ENCODE measurements at regions not wholly inside any gene's neighbourhood (a gene's known extent, or its start where the extent isn't known, plus 50 kb on each side); places are given as distances from the start of the nearest gene placed in this dataset.

DNA sequence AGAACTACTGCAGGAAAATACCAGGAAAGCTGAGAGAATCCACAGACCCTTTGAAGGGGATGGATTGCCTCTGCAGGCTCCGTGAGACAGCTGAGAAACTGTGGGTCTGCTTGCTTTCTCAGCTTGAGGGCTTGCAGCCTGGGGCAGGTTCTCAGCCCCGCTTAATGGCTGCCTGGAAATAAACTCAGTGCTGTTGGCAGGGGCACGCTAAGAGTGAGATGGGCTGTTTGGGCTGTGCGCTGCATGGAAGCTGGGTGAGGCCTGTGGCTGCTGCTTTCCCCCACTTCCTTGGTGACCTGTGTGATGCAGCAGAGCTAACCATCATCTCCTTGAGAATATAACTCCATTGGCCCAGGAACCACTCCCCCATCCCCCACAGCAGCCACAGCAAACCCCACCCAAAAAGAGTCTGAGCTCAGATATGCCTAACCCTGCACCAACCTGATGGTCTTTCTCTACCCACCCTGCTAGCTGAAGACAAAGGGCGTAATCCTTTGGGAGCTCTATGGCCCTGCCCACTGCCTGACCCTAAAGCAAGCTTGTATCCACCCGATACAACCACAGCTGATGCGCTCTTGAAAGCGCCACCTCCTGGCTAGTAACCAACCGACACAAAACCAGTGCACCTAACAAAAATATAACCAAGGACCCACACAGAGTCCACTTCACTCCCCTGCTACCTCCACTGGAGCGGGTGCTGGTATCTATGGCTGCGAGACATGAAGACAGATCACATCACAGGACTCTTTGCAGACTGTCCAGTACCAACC, 800.6 kb upstream of the MAP3K7 start:
- DNase-seq (ENCODE audit: low read depth in 3 of 3), result no peak

DNA sequence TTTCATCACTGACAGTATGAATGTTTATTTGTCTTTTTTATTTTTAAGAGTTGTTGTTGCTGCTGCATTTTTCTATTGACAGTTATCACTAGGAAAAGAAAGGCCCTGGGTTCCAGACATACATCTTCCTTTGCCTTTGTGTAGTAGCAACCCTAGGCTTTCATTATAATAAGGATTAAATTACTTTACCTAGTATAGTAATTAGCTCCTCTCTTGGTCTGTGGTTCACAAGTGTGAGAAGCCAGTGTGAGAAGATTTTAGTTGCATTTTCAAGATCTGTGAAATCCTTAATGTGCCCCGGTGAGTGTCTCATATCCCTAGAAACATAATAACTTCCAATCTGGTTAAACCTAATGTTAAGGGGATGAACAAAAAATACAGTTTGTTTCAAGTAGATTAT, 799.3 kb upstream of the MAP3K7 start:
- DNase-seq (ENCODE audit: low read depth in 3 of 3), result no peak

DNA sequence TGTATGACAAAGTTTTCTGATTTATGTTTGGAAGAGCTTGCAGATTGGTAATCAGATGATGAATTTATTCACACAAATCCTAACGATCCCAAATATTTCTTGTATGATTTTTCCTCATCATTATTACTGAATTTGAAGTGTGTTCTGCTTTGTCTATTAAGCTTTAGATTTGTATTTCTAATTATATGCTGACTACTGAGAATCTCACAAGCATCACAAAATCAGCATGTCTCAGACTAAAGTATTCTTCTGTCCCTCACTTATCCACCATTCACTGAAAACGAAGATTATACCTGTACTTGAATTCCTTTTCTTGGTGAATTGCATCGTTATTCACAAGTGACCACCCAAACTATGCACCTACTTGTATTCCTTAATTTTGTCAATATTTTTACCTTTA, 796.3 kb upstream of the MAP3K7 start:
- DNase-seq (ENCODE audit: low read depth in 3 of 3), result no peak

DNA sequence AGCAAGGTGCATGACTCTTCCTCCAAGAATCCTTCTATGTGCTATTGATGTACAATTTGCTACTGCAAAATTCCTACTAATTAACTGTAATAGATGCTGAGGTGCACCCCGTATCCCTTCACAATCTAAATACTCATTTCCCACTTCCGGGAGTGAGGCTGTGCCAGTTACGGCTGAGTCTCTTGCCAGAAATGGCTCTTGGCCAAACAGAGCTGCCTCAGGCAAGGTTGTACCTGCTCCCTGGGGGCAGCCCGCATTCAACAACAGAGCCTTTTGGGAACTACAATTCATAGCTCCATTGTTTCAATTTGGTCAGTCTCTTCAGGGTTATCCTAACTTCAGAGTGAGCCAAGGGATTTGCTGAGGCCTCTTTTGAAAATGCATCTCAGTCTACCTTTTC, 789.8 kb upstream of the MAP3K7 start:
- DNase-seq (ENCODE audit: low read depth in 3 of 3), result no peak

DNA sequence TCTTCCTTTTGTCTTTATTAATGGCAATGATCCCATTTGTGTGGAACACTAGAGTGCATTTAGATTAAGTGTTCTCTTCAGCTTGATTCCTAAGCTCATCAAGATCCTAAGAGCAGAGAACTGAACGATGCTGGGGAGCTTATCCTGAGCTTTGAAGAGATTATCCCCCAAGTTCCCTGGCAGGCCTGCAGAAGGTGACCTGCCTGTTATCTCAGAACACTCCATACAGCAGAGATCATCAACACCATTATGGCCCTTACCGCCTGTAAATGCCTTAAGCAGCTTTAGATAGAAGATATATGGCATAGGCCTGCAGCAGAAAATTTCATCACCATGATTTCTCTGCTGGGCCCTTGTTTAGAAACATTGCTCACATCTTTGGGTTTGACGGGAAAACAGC, 779.9 kb upstream of the MAP3K7 start:
- no peak for DNase-seq (ENCODE audit: low read depth in 3 of 3)

DNA sequence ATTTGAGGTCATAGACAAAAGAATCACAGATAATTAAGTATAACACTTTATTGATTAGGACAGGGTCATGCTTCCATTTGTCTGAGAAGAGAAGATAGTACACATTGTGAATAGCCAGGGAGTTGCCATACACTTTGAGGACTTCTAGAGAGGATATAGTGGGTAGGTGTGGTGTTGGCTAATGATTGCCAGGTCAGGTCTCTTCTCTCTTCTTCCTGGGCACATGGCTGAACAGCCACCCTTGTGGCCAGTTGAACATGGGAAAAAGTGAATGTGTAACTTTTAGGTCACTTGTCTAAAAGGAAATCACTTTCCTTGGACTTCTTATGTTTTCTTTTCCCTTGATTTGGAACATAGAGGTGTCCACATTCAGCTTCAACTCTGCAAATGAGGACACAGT, 772.1 kb upstream of the MAP3K7 start:
- DNase-seq (ENCODE audit: low read depth in 3 of 3), result no peak

DNA sequence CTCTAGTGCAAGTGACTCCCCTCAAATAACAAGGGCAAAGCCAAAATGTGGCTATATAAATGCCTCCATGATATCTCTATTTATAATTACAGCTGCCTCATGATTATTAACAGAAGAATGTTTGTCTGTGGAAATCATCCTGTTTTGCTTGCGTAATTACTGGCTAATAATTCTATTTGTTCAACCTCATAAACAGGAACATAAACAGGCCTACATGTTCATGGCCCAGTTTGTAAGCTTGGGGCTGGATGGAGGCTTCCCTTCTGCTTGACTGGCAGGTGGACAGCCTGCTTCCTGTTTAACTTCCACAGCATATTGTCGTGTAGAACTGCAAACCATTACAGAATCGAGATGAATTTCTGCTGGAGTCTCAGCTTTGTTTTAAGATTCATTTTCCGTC, 766.0 kb upstream of the MAP3K7 start:
- DNase-seq (ENCODE audit: low read depth in 3 of 3), result no peak

DNA sequence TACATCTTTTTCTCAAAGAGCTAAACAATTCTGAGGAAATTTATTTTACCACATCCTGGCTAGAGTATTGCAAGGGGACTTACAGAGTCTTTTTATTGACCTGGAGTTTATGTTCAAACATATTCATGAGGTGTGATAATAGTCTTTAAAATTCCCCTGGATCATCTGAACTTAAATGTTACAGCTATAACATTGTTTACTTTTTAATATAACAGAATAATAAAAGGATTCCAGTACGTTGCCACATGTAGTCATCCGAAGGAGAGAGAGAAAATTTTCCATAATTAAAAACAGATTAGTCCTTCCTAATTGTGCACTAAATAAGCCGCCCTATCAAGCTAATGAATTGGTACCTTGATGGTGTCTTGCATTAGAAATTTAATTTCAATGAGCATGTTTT, 765.4 kb upstream of the MAP3K7 start:
- DNase-seq (ENCODE audit: low read depth in 3 of 3), result no peak

DNA sequence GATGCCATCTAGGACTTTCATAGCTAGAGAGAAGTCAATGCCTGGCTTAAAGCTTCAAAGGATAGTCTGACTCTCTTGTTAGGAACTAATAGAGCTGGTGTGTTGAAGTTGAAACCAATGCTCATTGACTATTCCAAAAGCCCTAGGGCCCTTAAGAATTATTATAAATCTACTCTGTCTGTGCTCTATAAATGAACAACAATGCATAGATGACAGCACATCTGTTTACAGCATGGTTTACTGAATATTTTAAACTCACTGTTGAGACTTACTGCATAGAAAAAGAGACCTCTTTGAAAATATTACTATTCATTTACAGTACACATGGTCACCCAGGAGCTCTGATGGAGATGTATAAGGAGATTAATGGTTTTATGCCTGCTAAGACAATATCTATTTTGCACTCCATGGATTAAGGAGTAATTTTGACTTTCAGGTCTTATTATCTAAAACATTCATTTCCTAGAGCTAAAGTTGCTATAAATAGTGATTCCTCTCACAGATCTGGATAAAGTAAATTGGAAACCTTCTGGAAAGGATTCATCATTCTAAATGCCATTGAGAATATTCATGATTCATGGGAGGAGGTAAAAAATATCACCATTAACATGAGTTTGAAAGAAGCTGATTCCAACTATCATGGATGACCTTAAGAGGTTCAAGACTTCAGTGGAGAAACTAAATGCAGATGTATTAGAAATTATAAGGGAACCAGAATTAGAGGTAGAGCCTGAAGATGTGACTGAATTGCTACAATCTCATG, 763.5 kb upstream of the MAP3K7 start:
- no peak for DNase-seq (ENCODE audit: low read depth in 3 of 3)

DNA sequence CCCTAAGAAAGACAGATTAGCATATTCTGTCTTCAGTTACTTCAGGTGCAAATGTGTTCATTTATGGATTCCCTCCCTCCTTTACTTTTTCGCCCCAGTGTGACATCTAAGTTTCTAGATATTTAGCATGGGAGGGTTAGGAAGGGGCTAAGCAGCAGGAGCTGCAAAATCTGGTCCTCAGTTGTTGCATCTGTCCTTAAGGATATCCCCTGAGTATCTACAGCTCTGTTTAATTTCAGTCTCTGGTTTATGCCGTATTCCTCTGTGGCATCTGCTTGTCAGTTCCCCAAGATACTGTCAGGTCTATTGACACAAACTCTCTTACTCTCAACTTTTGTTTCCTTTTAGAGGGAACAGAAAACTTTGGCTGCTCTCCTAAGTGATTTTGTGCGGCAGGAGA, 754.6 kb upstream of the MAP3K7 start:
- DNase-seq (ENCODE audit: low read depth in 3 of 3), result no peak

DNA sequence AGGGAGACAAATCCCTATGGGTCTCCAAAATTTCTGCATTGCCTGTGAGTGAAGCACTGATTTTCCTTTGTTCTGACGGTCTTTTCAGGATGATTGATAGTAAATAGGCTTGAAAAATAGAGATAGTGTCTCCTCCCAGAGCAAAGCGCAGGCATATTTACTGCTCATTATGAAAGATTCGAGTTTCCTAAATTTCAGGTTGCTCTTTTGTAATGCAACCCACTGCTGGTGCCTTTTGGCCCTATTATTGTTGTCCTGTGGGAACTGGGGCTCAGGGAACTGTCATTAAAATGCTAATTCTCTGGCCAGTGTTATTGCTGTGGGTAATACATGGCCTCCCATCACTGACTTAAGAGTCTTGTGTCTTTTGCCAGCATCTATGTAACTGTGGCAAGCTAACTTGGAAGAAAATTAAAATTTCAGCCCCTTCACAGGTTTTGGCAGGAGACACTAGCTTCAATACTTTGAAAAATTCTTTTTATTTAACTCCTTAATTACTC, 754.1 kb upstream of the MAP3K7 start:
- DNase-seq (ENCODE audit: low read depth in 3 of 3), result no peak

DNA sequence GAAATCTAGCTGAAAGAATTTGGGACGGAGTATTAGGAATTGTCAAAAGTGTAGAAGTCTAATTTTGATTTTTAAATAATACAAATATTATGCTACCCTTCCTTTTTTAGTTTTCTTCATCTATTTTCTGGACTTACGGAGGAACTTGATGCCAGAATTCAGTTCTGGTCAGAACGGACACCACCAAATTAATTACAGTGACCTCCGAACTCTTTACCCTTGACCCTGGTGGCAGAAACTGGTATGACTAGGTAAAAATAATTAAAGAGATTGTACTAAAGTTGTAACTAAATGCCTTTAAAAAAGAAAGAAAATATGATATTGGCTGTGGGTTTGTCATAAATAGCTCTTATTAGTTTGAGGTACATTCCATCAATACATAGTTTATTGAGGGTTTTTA, 751.1 kb upstream of the MAP3K7 start:
- DNase-seq (ENCODE audit: low read depth in 3 of 3), result no peak

DNA sequence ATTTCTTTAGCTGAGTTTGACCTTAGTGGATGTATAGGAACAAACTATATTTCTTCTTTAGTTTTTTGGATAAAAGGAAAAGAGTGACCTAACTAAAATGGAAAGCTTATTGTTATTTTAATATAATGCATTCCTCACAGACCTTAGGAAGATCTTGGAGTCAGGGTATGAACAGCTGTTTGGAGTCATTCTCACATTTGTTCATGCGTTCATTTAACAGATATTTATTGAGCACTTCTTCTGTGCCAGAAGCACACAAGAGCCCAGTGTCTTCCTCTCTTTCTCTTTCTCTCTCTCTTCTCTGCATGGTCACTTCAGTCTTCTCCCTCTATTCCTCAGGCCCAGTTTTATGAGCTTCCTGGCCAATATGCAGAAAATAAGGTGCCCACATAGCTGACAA, 744.0 kb upstream of the MAP3K7 start:
- DNase-seq (ENCODE audit: low read depth in 3 of 3), result no peak

DNA sequence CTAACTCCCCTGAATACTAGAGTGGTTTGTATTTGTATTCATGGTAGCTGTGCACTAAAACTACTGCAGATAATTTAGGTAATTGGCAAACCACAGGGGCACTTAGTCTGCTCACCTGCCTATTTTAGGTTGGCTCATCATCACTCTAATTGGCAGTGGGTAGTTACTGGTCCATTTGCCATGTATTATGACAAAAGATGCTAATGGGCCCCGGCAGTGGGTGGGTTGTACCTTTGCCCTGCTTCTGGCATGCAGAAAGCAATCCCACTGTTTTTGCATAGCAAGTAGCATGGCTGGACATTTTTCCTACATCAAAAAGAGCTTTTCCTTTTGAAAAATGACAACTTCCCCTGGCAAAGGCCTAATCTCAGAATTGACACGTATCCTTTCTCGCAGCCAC, 741.4 kb upstream of the MAP3K7 start:
- DNase-seq (ENCODE audit: low read depth in 3 of 3), result no peak

DNA sequence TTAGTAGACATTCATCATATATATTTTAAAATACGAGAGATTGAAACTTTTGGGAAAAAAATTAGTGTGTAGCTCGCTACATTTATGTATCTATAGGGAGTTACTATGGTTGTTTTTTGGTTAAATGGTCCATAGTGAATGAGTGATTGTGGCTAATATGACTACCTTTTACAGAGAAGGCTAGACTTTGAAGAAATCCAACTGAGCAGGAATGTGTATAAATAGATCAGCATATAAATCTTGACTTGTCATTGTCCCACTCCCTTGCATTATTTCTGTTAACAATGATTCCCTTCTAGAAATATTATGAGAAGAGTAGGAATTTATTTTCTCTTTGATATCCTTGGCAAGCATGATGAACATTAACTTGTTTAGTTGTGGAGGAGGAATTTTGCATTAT, 737.8 kb upstream of the MAP3K7 start:
- no peak for DNase-seq (ENCODE audit: low read depth in 3 of 3)

DNA sequence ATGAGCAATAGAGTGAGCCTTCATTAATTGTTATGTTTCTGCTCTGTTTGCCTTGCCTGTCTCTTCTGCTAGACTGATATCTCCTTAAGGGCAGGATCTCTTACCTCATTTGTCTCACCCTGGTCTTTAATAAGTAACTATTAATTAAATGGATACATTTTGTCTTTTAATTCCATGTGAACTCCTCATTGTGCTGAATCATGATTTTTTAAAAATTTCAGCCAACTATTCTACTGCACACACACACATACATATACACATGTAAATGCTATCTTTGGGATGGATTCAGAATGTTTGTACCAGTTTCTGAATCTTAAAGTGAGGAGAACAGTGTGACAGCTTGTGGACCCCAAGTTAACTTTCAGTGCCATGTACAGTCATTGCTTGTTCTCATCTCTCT, 731.1 kb upstream of the MAP3K7 start:
- no peak for DNase-seq (ENCODE audit: low read depth in 3 of 3)

DNA sequence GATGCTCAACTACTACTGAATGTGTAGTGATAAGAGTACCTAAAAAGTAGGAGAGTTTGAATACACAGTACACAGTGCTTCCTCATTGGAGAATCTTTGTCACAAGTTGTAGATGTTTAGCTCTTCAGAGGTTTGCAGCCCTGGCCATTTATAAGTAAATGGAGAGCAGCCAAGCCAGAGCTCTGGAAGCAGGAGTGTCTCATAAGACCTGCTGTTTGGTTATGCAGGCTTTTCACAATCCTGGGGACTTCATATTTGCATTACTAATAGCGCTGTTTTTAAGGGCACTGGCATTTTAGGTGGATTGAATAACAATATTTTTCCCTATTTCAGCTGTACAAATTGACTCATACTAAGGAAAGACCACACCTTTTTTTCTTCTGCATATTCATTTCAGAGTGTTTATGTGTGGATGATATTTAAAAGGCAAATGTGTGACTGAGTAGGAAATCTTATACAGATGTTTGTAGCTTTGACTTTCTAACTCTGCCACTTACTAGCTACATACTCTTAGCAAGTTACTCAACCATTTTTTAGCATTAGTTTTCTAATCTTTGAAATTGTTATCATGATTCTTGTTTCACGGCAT, 730.5 kb upstream of the MAP3K7 start:
- DNase-seq (ENCODE audit: low read depth in 3 of 3), result no peak

DNA sequence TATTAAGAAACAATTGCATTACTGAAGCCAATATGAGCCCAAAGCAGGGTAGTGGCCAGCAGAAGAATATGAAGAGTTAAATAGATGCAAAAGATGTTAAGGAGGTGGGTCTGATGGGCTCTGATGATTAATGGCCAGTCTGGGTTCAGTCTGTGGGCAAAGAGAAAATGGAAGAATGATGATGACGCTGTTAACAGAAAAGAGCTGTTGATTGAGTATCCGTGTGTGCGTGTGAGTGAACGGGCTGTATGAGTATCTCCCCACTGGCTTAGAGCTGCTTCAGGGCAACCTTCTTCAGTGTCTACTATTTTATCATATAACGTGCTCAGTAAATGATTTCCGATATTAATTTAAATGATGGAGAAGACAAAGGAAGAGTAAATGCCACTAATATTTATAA, 723.3 kb upstream of the MAP3K7 start:
- no peak for DNase-seq (ENCODE audit: low read depth in 3 of 3)

DNA sequence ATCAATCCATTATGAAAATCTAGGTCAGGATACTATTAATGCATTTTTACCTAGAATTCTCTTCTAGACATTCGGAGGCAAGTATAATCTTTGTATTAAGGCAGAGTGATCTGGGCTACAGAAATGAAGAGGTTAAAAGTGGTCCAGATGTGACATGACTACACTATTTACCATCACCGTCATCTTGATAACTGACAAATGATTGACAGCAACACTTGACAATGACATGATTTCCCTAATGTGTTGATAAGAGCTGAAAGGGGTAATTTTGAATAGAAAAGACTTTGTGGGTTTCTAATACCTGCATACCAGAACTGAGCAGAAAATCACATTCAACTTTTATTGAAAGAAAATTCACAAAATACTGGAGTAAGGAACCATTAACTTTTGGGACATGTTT, 718.9 kb upstream of the MAP3K7 start:
- no peak for DNase-seq (ENCODE audit: low read depth in 3 of 3)

DNA sequence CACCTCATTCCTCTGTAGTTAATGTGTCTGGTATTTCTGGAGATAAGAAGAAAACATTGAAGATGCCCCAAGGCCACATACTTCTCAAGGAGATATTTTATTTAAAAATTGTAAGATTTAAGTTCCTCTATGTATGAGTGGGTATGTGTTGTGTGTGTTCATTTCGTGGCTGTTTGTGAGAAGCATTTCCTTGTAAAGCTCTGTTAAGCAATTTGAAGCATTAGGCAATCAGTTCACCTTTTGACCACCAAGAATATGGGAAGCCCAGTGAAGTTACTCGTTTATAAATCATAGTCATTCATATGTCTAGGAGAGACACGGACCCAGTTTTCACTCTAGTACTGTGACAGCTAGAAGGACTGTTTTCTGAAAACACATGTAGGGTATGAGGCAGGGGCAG, 717.6 kb upstream of the MAP3K7 start:
- no peak for DNase-seq (ENCODE audit: low read depth in 3 of 3)

DNA sequence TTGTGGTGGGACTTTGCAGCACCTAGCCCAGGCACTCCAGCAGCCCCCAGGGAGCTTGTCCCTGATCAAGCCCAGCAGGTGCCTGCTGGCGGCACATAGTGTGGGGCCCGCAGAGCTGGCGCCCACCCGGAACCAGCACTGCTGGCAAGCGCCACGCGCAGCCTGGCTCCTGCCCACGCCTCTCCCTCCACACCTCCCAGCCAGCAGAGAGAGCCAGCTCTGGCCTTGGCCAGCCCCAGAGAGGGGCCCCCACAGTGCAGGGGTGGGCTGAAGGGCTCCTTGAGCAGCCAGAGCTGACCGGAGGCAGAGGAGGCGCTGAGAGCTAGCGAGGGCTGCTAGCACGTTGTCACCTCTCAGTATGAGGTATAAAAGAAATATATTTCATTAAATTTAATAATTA, 716.5 kb upstream of the MAP3K7 start:
- no peak for DNase-seq (ENCODE audit: low read depth in 3 of 3)

DNA sequence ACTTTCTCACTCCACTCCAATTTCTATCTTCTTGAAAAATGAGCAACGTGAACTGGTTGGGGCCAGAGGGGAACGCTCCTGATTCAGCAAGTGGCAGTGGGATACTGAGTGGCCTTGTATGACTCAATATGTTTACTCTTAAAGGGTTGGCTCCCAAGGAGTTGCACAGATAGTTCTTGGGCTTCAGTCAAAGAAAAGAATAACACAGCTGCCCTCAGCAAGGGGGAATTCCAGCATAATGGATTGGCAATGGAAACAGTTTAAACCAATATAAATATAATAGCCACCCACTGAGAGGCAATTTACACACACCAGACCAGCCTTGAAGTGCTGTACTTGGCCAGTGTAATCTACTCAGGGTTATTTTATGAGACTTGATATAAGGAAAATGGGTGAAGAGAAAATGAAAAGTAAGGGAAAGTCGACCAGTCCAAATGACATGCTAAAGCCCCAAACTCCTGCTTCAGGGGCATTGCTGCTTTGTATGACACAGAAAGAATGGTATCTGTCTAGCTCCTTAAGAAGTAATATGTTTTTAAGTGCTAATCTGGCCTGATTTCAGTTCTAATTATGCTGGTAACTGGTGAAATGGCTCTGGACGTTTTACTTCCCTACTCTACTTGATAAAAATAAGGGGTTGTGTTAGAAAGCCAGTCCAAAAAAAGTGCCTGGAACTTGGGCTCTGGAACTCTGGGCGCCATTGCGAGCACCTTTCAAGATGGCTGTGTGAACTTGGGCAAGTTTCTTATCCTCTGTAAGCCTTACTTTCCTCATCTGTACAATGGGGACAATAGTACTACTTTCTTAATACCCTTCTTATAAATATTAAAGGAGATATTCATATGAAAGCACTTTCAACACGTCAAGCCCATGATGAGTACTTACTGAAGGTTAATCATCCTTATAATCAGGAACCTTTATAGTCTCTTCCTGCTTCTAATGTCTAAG, 712.9 kb upstream of the MAP3K7 start:
- DNase-seq (ENCODE audit: low read depth in 3 of 3), result no peak

All from stimulated activated CD4-positive, alpha-beta T cell treated with anti-CD3 and anti-CD28 coated beads, TNF-alpha, amount 100 ng/mL, for 24 hours (primary cell).